Retinal pigment epithelial cell (primary cell): ENCODE measurements at regions not wholly inside any gene's neighbourhood (a gene's known extent, or its start where the extent isn't known, plus 50 kb on each side); places are given as distances from the start of the nearest gene placed in this dataset.

Experiments
- DNase-seq: peaks from one replicate; pipeline ENCODE4 v3.0.0-alpha.2; 2010; ENCODE audit warnings: low read depth
- H3K4me3 ChIP-seq: 2 replicates; pipeline ENCODE4 v1.5.1; 2011; ENCODE audit warnings: mild to moderate bottlenecking, low read length, control low read depth, moderate library complexity
- TF ChIP-seq, protein P1 (sequence below): conservative IDR thresholded peaks from 2 replicates; pipeline ENCODE4 v1.5.1; 2011; ENCODE audit warnings: low read depth, low read length, control low read depth, inconsistent platforms

DNA sequence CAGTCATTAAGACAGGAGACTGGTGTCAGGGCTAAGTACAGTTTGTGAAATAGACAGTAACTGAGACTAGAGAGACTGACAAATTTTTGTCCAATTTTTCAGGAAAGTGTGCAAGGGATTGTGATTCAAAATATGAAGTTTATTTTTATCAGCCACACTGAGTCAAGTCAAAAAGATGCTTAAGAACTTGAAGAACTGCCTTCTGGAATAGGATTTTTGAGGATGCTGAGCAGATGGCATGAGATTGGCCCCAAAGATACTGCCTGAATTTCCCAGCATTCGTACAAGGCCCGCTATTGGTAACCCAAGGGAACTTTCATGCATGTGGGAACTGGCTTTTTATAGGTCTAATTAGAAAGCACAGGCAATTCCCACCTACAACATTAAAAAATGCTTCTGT is 610.0 kb downstream of the LMO4 start:
- TF ChIP-seq, protein P1, sequence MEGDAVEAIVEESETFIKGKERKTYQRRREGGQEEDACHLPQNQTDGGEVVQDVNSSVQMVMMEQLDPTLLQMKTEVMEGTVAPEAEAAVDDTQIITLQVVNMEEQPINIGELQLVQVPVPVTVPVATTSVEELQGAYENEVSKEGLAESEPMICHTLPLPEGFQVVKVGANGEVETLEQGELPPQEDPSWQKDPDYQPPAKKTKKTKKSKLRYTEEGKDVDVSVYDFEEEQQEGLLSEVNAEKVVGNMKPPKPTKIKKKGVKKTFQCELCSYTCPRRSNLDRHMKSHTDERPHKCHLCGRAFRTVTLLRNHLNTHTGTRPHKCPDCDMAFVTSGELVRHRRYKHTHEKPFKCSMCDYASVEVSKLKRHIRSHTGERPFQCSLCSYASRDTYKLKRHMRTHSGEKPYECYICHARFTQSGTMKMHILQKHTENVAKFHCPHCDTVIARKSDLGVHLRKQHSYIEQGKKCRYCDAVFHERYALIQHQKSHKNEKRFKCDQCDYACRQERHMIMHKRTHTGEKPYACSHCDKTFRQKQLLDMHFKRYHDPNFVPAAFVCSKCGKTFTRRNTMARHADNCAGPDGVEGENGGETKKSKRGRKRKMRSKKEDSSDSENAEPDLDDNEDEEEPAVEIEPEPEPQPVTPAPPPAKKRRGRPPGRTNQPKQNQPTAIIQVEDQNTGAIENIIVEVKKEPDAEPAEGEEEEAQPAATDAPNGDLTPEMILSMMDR = no peak
- H3K4me3 ChIP-seq = no peak overlapping the region
- DNase-seq = no peak

DNA sequence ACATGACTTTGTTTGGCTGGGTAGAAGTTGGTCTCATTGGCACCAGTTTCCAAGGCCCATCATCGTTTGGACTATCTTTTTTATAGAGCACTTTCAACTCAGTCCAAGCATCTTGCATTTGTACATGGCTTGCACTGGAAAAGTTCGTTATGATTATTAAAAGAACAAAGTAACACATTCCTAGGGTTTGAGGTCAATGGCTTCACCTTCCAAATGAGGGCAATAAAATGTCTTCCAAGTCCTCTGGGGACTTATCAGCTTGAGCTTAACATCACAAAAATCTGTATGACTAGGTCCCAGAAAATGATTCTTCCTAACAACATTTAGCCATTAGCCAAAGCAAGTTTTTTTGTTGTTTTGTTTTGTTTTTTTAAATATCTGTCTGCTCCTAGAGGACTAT is 610.8 kb downstream of the LMO4 start:
- no peak overlapping the region for H3K4me3 ChIP-seq
- TF ChIP-seq, protein P1 = no peak
- no peak for DNase-seq

DNA sequence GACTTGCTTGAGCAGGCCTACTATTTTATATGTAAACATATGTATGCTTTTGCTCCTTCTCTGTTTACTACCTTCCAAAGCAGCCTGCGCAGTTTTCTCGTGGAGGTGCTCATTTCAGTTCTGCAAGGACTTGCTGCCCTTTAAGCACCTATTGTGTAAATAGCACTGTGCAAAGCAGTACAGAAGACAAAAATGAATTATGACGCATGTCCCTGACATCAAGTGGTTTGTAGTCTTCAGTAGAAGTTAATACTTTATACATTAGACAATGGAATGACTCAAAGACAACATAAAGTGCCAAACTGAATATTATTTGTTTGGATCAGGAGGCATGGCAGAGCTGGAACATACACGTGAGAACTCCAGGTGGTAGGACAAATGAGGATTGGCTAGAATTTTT is 611.7 kb downstream of the LMO4 start:
- H3K4me3 ChIP-seq = no peak overlapping the region
- no peak for DNase-seq
- TF ChIP-seq, protein P1 = no peak

DNA sequence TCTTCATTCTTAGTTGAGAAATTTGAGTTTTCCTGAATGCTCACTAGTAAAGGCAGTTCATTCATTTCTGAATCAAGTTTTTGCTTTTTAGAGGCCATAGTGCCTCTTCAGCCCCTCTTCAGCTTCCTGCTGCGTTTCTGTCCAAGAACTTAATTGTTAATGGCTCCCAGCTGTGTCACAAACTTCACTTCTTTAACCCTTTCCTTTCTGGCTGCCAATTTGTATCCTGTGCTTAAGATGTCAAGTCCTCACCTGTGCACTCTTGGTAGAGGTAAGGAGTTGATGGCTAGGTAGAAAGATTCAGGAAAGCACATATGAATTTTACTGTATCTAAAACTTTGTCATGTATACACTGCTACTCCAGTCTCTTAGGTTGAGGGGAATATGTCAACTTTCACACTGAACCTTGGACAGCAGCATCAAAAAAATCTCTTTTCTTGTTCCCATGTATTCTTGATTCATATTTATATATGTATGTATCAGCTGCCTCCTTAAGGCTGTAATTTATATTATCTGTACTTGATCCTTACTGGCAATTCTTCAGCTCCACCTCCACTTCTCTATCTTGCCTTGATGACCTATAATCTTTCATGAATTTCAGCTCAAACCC is 612.8 kb downstream of the LMO4 start:
- DNase-seq = no peak
- TF ChIP-seq, protein P1 = no peak
- no peak overlapping the region for H3K4me3 ChIP-seq

DNA sequence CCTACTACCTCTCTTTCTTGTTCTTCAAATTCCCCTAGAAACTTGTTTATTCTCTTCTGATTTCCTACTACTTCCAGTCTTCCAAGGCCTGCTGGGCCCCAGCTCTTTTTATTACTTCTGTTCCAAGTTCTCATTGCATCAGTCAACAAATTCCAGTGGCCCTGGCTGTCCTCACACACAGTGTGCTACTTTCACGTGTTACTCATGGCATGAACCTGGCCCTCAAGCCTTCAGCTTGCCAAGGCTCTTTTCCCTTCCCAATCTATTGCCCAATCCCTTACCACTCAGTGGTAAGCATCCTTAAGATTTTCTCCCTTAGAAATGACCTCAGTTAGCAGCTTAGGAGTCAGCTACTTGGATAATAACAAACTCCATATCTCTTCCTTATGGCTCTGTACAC is 613.5 kb downstream of the LMO4 start:
- H3K4me3 ChIP-seq = no peak overlapping the region
- DNase-seq = no peak
- TF ChIP-seq, protein P1 = no peak

DNA sequence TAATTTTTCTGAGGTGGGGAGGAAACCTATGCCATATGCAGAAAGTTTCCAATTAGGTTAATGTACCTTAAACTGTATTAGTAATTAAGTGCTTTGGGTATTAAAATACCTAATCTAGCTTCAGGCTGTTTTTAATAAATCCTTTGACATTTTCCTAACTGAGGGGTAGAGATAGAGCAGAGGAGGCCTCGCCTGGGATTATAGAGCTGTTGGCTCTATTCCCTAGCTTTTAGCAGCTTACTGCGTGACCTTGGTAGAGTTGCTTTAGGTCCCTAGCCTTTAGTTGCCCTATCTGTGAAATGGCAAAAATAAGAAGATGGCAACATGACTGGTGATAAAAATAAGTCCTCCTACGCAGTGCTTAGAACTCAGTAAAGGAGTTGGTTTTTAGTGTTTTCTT is 621.0 kb downstream of the LMO4 start:
- TF ChIP-seq, protein P1 = no peak
- DNase-seq = peak; percentile 40
- no peak overlapping the region for H3K4me3 ChIP-seq

DNA sequence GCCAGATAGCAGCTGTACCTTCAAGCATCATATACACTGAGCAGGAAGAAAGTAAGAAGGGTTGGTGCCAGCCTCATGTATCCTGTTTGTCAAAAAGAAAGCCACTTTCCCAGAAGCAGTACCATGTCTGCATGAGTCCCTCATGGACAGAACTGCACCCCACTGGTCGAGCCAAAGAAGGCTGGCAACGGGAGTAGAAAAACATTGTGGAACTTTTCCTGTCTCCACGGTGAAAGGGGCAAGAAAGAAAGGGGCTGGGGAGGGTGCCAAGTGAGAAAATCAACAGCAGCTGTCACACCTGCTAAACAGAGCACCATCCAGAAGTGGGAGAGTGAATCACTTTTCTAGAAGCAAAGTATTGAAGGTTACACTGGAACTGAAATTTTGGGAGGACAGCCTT is 621.7 kb downstream of the LMO4 start:
- TF ChIP-seq, protein P1 = no peak
- DNase-seq = no peak
- H3K4me3 ChIP-seq = no peak overlapping the region
